SK-N-SH (cell line): ENCODE measurements at regions not wholly inside any gene's neighbourhood (a gene's known extent, or its start where the extent isn't known, plus 50 kb on each side); places are given as distances from the start of the nearest gene placed in this dataset.

Source experiments
- CTCF ChIA-PET: fragments of 300-600, 350-600 bp; formaldehyde crosslinking; extraction: SDS; loops from one replicate; lab custom pipeline; 2021; lab: Yijun Ruan, JAX
- POLR2A ChIA-PET: fragments of 350-600 bp; sonication (Branson Sonifier 250); formaldehyde crosslinking; extraction: SDS; loops from one replicate; lab custom pipeline; 2020; ENCODE audit warnings: antibody characterized with exemption, inconsistent platforms; lab: Yijun Ruan, JAX
- DNase-seq: peaks from one replicate; pipeline ENCODE4 v3.0.0; 2012
- H2AFZ ChIP-seq: fragments of 200-600 bp; sonication (generic); 2 replicates; pipeline ENCODE4 v1.8.1; 2016; ENCODE audit warnings: antibody characterized with exemption, mild to moderate bottlenecking, low read depth
- H3F3A ChIP-seq: fragments of 200-600 bp; sonication (generic); replicated peaks from 2 replicates; pipeline ENCODE3; 2016; ENCODE audit warnings: antibody characterized with exemption, mild to moderate bottlenecking; ENCODE audit not compliant: insufficient read depth
- H3K27ac ChIP-seq, 2 experiments: fragments of 200-500 bp in 1 of 2; fragments of 200-600 bp in 1 of 2; sonication (Bioruptor generic) in 1 of 2; sonication (generic), shearing (Covaris generic) in 1 of 2; 2 replicates each; pipeline versions ENCODE4 v1.5.1 to v1.6.1; 2014 to 2016; ENCODE audit warnings: low read depth in 2 of 2, inconsistent platforms in 1 of 2, low read length in 1 of 2, mild to moderate bottlenecking in 1 of 2, mixed read lengths in 1 of 2
- H3K27me3 ChIP-seq: fragments of 200-600 bp; sonication (generic), shearing (Covaris generic); 2 replicates; pipeline ENCODE4 v1.6.1; 2016; ENCODE audit warnings: mixed run types; ENCODE audit not compliant: insufficient read depth
- H3K36me3 ChIP-seq, 2 experiments: fragments of 200-500 bp in 1 of 2; fragments of 200-600 bp in 1 of 2; sonication (Bioruptor generic) in 1 of 2; sonication (generic) in 1 of 2; replicated peaks in 1 of 2; 2 replicates each; pipeline versions ENCODE3 to v1.5.1; 2014 to 2016; ENCODE audit warnings: low read length in 1 of 2, mild to moderate bottlenecking in 1 of 2; ENCODE audit not compliant: insufficient read depth in 2 of 2, control insufficient read depth in 1 of 2
- H3K4me1 ChIP-seq, 2 experiments: fragments of 200-500 bp in 1 of 2; fragments of 200-600 bp in 1 of 2; sonication (Bioruptor generic) in 1 of 2; sonication (generic), shearing (Covaris generic) in 1 of 2; 2 replicates each; pipeline versions ENCODE4 v1.5.1 to v1.6.1; 2014 to 2016; ENCODE audit warnings: low read depth in 1 of 2, low read length in 1 of 2, mixed run types in 1 of 2; ENCODE audit not compliant: insufficient read depth in 2 of 2, control insufficient read depth in 1 of 2
- H3K4me2 ChIP-seq: fragments of 200-600 bp; sonication (generic), shearing (Covaris generic); 2 replicates; pipeline ENCODE4 v1.6.1; 2017; ENCODE audit warnings: mixed run types
- H3K4me3 ChIP-seq, 2 experiments: fragments of 200-500 bp in 1 of 2; fragments of 200-600 bp in 1 of 2; sonication (Bioruptor generic) in 1 of 2; sonication (generic), shearing (Covaris generic) in 1 of 2; 2 replicates each; pipeline versions ENCODE4 v1.5.1 to v1.8.1; 2014 to 2016; ENCODE audit warnings: low read depth in 2 of 2, inconsistent platforms in 1 of 2, low read length in 1 of 2, mild to moderate bottlenecking in 1 of 2, mixed read lengths in 1 of 2, moderate library complexity in 1 of 2
- H3K79me2 ChIP-seq: fragments of 200-600 bp; sonication (generic); 2 replicates; pipeline ENCODE4 v1.8.1; 2017; ENCODE audit warnings: mild to moderate bottlenecking; ENCODE audit not compliant: insufficient read depth
- H3K9ac ChIP-seq: fragments of 200-600 bp; sonication (generic); 2 replicates; pipeline ENCODE4 v1.6.1; 2017; ENCODE audit warnings: mixed run types
- H3K9me2 ChIP-seq: fragments of 200-600 bp; sonication (generic); 2 replicates; pipeline ENCODE4 v1.6.1; 2017; ENCODE audit warnings: mixed run types
- H3K9me3 ChIP-seq: fragments of 200-600 bp; sonication (generic); 2 replicates; pipeline ENCODE4 v1.6.1; 2017; ENCODE audit warnings: mixed run types, mild to moderate bottlenecking, moderate library complexity
- H4K20me1 ChIP-seq: fragments of 200-600 bp; sonication (generic); 2 replicates; pipeline ENCODE4 v1.6.1; 2017; ENCODE audit warnings: mild to moderate bottlenecking, mixed run types; ENCODE audit not compliant: insufficient read depth
- CTCF ChIP-seq: fragments of 200-600 bp; sonication (generic); IDR thresholded peaks from 2 replicates; pipeline ENCODE4 v1.6.1; 2017; ENCODE audit warnings: antibody characterized with exemption, mild to moderate bottlenecking, moderate library complexity
- ELF1 ChIP-seq: IDR thresholded peaks from 2 replicates; pipeline ENCODE4 v1.4.0; 2012
- EP300 ChIP-seq, 2 experiments: IDR thresholded peaks; 2 replicates each; pipeline versions ENCODE4 v1.4.0 to v1.6.1; 2012; ENCODE audit warnings: borderline replicate concordance in 1 of 2, low read depth in 1 of 2, low read length in 1 of 2
- EZH2phosphoT487 ChIP-seq: fragments of 200-600 bp; sonication (generic); IDR thresholded peaks from 2 replicates; pipeline ENCODE4 v1.6.1; 2017; ENCODE audit warnings: low read depth, mixed run types, mild to moderate bottlenecking, antibody characterized with exemption, moderate library complexity, borderline replicate concordance
- FOSL2 ChIP-seq: IDR thresholded peaks from 2 replicates; pipeline ENCODE4 v1.4.0; 2012; ENCODE audit warnings: low read depth, mild to moderate bottlenecking, moderate library complexity, borderline replicate concordance
- IRF3 ChIP-seq: fragments of 150-350 bp; IDR thresholded peaks from 2 replicates; pipeline ENCODE4 v1.6.1; 2016; ENCODE audit warnings: mild to moderate bottlenecking, low read depth, low read length
- MAX ChIP-seq: IDR thresholded peaks from 2 replicates; pipeline ENCODE4 v1.4.0; 2012; ENCODE audit warnings: low read depth
- MEF2A ChIP-seq: IDR thresholded peaks from 2 replicates; pipeline ENCODE4 v1.4.0; 2012; ENCODE audit warnings: low read depth, borderline replicate concordance
- NFIC ChIP-seq: IDR thresholded peaks from 2 replicates; pipeline ENCODE4 v1.4.0; 2012; ENCODE audit warnings: borderline replicate concordance
- NRF1 ChIP-seq: IDR thresholded peaks from 2 replicates; pipeline ENCODE4 v1.6.1; 2012; ENCODE audit warnings: low read depth, mild to moderate bottlenecking, low read length
- PBX3 ChIP-seq: IDR thresholded peaks from 2 replicates; pipeline ENCODE4; 2012
- RCOR1 ChIP-seq: fragments of 150-350 bp; IDR thresholded peaks from 2 replicates; pipeline ENCODE4 v1.6.1; 2017; ENCODE audit warnings: antibody characterized with exemption, low read length
- RXRA ChIP-seq: IDR thresholded peaks from 2 replicates; pipeline ENCODE4 v1.4.0; 2012; ENCODE audit warnings: low read depth, mild to moderate bottlenecking, borderline replicate concordance
- TAF1 ChIP-seq: IDR thresholded peaks from 2 replicates; pipeline ENCODE4 v1.6.1; 2012; ENCODE audit warnings: low read depth, mild to moderate bottlenecking, low read length, moderate library complexity, borderline replicate concordance
- TEAD4 ChIP-seq: IDR thresholded peaks from 2 replicates; pipeline ENCODE4 v1.4.0; 2012; ENCODE audit warnings: mild to moderate bottlenecking, borderline replicate concordance; ENCODE audit not compliant: insufficient read depth
- WGBS: methylation state at CpG from one replicate; pipeline ENCODE4 v1.1.6; 2017; ENCODE audit warnings: low lambda C conversion rate; 5-methylcytosine and 5-hydroxymethylcytosine counted together

- no peak overlapping the region for H3K4me2 ChIP-seq
- POLR2A ChIA-PET = no interaction called here
- H3F3A ChIP-seq = no peaks in the 10 kb centered on the region
- no peaks in the 10 kb centered on the region for H3K9me2 ChIP-seq
- no peaks in the 10 kb centered on the region; a peak in 1 of 4 replicates for H3K4me1 ChIP-seq
- WGBS = 53% methylated on average over 1 of the region's 1 CpG
- no peaks in the 10 kb centered on the region for H3K9me3 ChIP-seq
- H3K9ac ChIP-seq = no peak overlapping the region
- H3K79me2 ChIP-seq = no peaks in the 10 kb centered on the region
- no peak overlapping the region for H3K27ac ChIP-seq
- H3K27me3 ChIP-seq = no peaks in the 10 kb centered on the region
- TF ChIP-seq ELF1 = no peak
- TF ChIP-seq FOSL2 = no peak
- TF ChIP-seq EZH2phosphoT487 = no peak
- no peak for TF ChIP-seq TAF1
- no peak for TF ChIP-seq NRF1
- no peak for TF ChIP-seq CTCF
- TF ChIP-seq RCOR1 = no peak
- no peak for TF ChIP-seq MAX
- no peak for TF ChIP-seq TEAD4
- TF ChIP-seq IRF3 = no peak
- TF ChIP-seq RXRA = no peak
- no peak for TF ChIP-seq PBX3
- no peak for TF ChIP-seq EP300 (IDR thresholded peaks at IDR 0.05; ENCODE audit: borderline replicate concordance in 1 of 2, low read depth in 1 of 2, low read length in 1 of 2)
- TF ChIP-seq NFIC = no peak
- TF ChIP-seq MEF2A = no peak
- TF ChIP-seq, all 33 proteins: peak for 0
- no peaks in the 10 kb centered on the region for H3K36me3 ChIP-seq
- H2AFZ ChIP-seq = no peak overlapping the region
- H3K4me3 ChIP-seq = no peak overlapping the region
- CTCF ChIA-PET = no interaction called here
- H4K20me1 ChIP-seq = no peaks in the 10 kb centered on the region
- DNase-seq = no peak
These were observed 157.2 kb downstream of the SIM1 start for GRCh38 chr6:100307561-100307960.
